Activated naive CD4-positive, alpha-beta T cell treated with Interleukin-2 at 50 U/mL for 16 hours (primary cell): ENCODE measurements at regions not wholly inside any gene's neighbourhood (a gene's known extent, or its start where the extent isn't known, plus 50 kb on each side); places are given as distances from the start of the nearest gene placed in this dataset.
"Not testable (repeated sequence)": the region's sequence is repeated elsewhere in the genome, so short reads cannot be mapped to it uniquely, and the experiment has no call there.

ENCODE experiments used
- DNase-seq: peaks from one replicate; pipeline ENCODE4 v3.0.0-alpha.2; 2020

DNA sequence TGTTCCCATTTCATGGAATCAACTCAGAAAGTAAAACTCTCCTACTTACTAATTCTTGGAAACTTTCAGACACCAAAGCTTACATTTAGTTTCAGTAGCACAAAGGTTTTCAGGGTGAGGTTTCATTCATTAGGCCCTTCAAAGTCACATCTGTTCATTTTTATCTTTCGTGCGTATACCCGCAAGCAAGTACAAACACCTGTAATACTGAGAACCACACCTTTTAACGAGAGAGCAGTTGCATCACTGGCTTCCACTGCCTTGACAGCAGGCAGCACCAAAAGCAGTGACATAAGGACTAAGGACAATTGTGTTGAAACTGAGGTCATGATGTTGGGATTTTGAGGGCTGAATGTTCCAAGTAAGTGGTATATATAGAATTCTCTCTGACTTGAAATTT is 60.5 kb downstream of the GOLGA6L22 start:
- not testable (repeated sequence) for DNase-seq

DNA sequence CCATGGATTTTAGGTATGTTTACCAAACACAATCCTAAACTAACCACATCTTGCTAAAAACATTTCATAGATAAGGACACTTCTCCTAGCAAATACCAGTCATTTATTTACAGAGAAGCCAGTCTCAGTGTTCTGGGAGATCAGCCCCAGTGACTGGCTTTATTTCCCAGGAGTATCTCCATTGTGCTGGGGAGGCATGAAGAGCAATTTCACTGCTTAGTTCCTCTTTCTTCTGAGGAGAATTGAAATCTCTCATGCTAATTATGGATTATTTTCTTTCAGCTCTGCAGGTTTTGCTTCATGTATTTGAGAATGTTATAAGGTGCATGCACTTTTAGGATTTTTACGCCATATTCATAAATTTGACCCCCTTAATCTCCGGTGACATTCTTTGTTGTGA is 67.8 kb downstream of the GOLGA6L22 start:
- DNase-seq = not testable (repeated sequence)

DNA sequence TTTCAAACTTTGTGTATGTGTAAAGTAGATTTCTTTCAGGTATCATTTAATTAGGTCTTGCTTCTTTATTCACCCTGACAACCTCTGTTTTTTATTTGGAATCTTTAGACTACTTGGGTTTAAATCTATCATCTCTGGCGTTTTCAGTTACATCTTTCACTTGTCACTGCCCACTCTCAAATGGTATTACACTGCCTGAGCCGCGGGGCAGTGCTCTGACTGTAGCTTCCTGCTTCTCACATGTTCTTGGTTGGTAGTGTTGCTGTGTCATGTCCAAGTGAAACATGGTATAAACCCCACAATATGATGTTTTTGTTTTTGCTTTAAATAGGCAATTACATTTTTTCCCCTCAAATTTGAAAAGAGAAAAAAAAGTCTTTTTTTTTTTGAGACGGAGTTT is 68.3 kb downstream of the GOLGA6L22 start:
- not testable (repeated sequence) for DNase-seq

DNA sequence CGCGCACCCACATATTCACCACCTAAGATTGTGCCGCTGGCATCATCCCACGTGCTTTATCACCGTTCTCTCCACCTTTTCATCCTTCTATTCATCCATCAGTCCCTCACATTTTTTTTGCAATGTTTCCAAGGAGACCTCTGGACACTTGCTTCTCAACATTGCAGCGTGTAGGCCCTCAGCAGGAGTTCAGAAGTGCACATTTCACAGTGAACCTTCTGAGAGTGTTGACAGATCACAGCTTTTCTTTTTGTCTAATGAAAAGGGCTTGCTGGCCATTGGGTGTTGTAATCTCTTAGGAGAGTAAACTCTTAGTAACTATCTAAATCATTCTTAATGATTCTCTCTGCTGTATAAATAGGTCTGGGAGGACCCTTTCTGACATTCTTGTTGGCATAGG is 70.5 kb downstream of the GOLGA6L22 start:
- DNase-seq = not testable (repeated sequence)

DNA sequence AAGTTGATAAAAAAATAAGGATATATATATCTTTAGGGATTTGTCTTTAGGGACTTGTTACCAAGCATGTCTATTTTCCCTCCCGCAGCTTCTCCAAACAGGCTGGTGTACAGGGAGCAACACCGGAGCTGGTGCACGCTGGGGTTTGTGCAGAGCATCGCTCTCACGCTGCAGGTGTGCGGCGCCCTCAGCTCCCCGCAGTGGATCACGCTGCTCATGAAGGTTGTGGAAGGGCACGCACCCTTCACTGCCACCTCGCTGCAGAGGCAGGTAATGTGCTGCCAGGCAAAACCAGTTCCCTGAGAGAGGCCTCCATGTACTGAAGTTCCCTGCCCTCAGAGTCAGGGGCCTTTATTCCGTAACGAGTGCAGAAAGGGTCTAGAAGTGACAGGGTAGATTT is 101.0 kb downstream of the GOLGA6L22 start:
- not testable (repeated sequence) for DNase-seq

DNA sequence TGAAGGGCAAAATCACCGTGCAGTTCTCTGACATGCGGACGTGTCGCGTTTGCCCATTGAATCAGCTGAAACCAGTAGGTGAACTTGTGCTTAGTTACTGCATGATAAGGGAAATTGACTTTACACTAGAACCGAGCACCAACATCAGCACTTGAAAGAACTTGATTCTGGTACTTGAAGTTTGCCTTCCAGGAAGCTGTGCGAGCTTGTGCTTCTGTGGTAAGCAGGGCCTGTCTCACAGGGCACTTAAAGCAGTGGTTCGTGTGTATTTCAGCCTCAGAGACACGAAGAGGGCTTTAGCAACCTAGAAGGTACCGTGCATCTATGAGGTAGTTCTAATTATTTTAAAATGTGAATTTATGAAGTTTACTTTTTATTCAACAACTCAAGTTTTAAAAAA is 103.0 kb downstream of the GOLGA6L22 start:
- not testable (repeated sequence) for DNase-seq

DNA sequence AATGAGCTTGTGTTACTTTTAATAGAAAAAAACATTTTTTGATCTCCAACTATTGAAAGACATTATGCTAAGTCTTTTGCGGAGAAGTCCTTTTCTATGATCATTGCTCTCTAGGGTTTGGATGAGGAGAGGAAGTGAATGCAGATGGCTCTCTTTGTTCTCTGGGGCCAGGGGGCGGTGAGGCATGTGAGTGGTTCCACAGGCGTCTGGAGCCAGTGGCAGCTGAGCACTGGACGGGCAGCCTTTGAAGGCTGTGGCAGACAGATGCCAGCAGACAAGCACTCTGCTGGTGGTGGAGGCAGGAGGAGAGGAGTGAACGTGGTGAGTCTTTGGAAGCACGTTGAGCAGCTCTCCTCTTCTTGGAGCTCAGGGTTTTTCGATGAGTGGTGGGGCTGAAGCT is 107.8 kb downstream of the GOLGA6L22 start:
- DNase-seq = not testable (repeated sequence)

DNA sequence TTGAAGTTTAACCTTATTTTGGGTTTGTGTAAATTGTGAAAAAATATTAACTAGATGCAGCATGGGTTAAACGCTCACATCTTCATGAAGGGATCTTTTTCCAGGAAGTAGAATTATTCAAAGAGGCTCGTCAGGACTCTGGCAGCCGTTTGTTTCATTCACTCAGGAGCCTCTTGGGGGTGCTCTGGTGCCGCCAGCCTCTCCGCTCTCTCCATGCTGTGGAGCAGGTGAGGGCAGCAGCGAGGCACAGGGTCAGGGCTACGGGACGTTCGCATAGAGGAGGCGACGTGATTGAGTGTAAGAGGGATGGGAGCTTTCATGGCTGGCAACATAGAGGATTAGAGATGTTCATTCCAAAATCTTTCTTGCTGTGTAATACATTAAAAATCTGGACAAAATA is 110.8 kb downstream of the GOLGA6L22 start:
- DNase-seq = not testable (repeated sequence)

DNA sequence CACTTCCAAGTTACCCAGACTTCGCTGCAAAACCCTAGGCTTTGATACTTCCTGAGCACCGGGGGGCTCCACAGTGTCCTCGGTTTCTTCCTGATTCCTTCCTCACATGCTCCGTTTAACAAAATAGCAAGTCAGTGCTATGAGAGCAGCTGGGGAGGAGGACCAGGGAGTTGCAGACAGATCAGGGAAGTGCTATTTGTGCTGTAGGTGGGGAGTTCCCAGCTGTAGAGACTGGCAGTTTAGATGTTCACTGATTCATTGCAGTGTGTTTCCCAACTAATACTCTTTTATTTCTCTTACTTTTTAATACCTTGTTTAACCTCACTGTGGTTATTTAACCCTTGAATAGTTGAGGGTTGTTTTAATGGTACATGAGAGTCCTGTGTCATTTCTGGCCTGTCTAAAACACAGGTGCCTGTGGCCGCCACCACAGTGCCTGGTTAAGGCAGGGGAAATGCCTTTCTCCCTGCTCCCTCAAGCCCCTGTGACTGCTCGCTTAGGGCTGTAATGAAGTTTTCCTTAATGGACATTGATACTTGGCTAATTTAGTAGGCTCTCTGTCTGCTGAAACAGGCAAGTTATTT is 113.5 kb downstream of the GOLGA6L22 start:
- DNase-seq = not testable (repeated sequence)

DNA sequence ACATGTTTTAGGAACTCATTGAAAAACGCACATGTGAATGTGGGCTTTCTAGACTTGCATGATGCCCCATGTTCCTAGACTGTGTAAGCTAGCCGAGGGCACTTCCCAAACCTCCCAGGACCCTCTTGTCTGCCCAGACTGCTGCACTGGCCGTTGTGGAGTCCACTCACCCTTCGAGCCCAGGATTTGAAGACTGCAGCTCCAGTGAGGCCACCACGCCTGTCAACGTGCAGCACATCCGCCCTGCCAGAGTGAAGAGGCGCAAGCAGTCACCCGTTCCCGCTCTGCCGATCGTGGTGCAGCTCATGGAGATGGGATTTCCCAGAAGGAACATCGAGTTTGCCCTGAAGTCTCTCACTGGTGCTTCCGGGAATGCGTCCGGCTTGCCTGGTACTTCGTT is 114.1 kb downstream of the GOLGA6L22 start:
- not testable (repeated sequence) for DNase-seq

DNA sequence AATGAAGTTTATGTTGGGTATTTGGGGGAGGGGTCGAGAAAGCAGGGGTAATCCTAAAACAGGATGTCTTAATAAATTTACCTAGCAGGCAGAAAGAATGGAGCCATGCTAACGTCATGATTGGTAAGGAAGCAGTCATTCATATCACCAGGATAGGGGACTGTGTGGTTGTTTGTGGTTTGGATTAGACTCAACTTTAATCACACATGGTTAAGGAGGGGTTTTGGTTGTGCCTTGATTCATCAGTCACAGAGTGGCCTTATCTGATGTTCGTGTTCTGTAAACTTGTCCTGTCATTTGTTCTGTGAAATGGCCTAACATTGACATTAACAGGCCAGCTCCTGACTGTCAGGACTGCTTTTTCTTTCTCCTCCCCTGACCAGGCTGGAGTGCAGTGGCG is 119.1 kb downstream of the GOLGA6L22 start:
- DNase-seq = not testable (repeated sequence)

DNA sequence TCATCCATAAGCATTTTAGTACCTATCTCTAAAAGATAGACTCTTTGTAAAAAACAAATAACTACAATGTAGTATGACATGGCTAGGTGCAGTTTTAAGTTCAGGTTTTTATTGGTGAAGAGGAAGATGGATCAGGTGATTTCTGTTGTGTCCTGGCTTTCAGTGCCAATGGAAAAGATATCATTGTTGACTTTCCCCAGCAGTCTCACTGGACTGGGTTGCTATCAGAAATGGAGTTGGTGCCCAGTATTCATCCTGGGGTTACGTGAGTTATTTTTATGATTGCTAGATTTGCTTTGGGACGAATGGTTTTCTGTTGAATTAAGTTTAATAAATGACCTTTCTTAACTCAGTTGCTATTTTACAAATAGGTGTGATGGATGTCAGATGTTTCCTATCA is 120.5 kb downstream of the GOLGA6L22 start:
- DNase-seq = not testable (repeated sequence)

DNA sequence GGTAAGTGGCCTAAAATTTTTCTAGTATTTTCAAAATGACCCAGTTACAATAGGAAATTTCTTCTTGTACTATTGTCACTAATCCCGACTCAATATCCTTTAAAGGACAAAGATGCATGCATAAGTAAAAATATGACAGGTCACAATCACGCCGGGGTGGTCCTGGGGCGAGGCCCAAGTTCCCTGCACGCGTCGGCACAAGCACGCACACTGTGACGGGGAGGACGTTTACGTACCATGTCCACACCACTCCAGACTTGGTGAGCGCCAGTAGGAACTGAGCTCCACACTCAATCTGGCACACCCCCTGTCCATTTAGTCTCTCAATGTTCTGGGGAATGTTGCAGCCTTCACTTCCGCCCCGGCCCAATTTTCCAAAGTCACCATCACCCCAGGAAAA is 128.7 kb downstream of the GOLGA6L22 start:
- DNase-seq = not testable (repeated sequence)

DNA sequence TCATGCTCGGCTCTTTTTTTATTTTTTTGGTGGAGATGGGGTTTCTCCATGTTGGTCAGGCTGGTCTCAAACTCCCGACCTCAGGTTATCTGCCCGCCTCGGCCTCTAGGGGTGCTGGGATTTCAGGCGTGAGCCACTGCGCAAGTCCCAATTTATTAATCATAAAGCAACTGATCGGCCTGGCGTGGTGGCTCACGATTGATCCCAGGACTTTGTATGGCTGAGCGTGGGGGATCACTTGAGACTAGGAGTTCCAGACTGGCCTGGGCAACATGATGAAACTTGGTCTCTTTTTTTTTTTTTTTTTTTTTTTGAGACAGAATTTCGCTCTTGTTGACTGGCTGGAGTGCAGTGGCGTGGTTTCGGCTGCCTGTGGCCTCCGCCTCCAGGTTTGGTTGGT is 139.8 kb downstream of the GOLGA6L22 start:
- DNase-seq = not testable (repeated sequence)

DNA sequence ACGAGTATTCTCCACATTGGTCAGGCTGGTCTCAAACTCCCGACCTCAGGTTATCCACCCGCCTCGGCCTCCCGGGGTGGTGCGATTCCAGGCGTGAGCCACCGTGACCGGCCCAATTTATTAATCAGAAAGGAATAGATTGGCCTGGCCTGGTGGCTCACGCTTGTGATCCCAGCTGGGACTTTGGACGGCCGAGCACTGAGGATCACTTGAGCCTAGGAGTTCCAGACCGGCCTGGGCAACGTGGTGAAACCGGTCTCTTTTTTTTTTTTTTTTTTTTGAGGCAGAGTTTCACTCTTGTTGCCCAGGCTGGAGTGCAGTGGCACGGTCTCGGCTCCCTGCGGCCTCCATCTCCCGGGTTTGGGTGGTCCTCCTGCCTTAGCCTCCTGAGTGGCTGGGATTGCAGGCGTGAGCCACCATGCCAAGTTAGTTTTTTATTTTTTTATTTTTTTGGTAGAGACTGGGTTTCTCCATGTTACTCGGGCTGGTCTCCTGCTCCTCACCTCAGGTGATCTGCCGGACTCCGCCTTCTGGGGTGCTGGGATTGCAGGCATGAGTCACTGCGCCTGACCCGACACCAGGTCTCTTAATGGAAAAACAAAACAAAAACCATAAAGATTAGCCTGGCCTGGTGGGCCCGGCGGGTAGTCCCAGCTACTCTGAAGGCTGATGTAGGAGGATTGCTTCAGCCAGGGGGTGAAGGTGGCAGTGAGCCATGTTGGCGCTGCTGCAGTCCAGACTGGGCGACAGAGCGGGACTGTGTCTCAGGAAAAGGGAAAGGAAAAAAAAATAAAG is 141.0 kb downstream of the GOLGA6L22 start:
- not testable (repeated sequence) for DNase-seq

DNA sequence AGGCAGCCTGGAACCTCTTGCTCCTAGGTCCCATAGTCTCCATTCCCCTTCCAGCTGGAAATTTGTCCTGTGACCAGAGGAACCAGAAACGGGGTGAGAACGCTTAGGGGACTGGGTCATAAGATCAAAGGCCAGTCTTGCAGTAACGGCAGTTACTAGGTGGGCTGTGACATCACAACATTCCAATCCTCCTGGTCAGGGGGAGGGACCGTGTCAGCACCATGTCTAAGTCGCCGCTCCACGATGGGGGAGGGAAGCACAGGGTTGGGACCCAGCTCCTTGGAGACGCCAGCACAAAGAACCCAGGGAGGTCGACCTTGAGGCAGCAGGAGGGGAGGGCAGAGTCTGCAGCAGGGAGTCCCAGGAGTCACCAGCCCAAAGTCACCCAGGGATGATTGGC is 158.3 kb downstream of the GOLGA6L22 start:
- DNase-seq = not testable (repeated sequence)

DNA sequence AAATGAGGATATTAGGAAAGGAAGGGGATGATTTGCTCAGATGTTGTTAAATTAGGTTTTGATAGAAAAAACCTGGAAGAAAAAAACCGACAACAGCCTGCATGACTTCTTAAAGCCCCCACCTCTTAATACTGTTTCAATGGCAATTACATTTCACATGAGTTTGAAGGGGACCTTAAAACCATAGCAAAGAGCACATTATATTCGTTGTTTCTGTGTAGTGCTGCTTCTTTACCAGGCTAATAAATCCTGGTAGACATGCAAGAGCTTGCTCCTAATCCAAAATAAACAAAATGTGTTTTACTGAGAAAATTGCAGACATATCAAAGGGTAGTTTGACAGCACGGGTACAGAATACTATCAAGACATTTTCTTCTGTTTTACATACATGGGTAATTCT is 154.7 kb upstream of the NIPA1 start:
- not testable (repeated sequence) for DNase-seq

DNA sequence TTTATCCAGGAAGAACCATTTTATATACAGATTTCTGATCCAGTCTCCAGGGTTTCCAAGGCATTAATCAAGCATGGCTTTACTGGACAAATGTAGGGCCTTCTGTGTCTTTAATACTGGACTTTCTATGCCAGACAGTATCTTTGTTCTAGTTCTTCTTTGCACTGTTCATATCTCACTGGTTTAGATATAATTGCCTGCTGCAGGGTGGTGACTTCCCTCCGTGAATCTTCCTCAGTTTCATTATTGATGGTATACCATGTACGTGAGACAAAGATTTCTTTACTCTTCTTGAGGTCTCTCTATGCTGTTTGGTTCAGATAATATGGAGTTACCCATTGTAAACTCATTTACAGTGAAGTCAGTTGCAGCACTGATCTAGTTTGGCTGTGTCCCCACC is 146.5 kb upstream of the NIPA1 start:
- DNase-seq = not testable (repeated sequence)

DNA sequence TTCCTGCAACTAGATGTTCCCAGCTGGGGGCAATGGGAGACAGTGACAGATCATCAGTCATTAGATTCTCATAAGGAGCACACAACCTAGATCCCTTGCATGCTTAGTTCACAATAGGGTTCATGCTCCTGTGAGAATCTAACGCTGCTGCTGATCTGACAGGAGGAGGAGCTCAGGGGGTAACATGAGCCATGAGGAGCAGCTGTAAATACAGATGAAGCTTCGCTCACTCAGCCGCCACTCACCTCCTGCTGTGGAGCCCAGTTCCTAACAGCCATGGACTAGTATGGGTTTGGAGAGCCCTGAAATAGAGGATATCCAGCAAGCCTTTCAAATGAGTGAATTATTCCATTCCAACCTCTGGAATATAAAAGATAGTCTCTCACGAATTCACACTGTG is 137.0 kb upstream of the NIPA1 start:
- DNase-seq = not testable (repeated sequence)

DNA sequence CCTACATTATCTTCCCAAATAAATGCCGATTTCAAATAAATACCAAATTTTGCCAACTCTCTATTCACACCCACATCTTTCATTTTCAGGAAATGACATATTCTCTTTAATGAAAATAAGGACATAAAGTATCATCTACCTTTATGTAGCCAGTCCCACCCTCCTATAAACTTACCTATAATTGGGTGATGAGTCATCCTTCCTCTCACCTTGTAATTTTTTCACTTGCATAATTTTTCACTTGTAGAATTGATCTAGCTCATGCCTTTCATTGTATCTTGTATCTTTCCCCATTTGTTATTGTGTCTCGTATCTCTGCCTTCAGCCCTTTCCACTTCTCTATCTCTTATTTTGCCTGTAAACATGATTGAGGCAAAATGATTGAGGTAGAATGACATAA is 135.3 kb upstream of the NIPA1 start:
- not testable (repeated sequence) for DNase-seq

DNA sequence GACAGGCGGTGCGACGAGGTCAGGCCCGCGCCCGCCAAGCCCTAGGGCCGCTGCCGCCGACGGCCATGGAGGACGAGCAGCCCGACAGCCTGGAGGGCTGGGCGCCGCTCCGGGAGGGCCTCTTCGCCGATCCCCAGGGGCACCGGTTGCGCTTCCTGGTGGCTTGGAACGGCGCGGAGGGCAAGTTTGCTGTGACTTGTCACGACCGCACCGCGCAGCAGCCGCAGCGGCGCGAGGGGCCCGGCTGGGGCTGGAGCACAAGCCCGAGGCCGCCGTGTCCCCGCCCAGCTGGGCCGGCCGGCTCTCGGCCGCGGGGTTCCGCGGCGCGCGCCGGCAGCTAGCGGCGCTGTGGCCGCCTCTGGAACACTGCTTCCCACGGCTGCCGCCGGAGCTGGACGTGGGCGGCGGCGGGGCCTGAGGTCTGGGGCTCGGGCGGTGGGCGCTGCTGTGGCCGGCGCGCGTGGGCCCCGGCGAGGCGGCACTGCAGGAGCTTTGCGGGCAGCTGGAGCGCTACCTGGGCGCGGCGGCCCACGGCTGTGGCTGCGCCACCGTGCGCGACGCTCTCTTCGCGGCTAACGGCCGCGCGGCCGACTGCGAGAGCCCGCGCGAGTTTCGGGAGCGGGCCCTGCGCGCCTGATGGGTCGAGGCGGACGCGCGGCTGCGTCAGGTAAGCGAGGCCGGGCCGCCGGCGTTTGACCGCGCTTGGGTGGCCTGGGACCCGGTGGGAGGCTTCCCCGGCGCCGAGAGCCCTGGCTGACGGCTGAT is 122.0 kb upstream of the NIPA1 start:
- DNase-seq = peak; percentile 23

DNA sequence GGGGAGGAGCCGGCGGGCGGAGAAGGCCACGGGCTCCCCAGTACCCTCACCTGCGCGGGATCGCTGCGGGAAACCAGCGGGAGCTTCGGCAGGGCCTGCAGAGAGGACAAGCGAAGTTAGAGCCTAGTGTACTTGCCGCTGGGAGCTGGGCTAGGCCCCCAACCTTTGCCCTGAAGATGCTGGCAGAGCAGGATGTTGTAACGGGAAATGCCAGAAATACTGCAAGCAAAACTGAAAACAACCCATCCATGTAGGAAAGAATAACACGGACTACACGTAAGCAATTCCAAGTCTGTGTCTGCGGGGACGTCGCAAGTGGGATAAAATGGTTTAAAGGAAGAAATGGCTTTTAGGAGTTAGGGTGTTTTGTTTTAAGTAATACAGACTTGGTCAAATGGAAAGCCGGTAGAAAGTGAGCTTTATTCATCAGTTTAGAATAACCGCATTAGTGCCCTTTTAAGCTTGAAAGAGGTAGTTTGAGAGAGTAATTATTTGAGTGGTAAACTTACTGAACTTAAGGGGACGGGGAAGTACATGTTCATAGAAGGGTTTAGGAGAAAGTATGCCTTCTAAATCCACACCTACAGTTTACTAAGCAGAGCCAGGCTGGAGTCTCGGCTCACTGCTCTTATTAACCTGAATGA is 121.3 kb upstream of the NIPA1 start:
- peak; percentile 4 for DNase-seq

DNA sequence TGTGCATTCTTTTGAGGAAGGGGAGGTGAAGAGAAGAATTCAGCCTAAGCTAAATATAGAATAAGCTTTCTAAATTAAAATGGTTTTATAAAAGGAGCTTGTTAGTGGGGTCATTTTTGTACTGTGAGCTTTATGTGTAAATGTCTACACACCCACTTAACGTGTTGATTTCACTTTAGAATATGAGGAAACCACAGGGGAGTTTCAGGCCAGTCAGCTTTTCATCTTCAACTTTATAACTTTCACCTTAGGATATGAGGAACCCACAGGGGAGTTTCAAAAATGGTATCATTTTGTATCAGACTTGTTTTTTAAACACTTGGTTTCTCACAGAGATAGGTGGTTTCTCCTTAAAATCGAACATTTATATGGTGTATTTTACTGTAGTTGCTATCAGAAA is 120.7 kb upstream of the NIPA1 start:
- DNase-seq = peak; percentile 5
